B cell (primary cell): ENCODE measurements at regions not wholly inside any gene's neighbourhood (a gene's known extent, or its start where the extent isn't known, plus 50 kb on each side); places are given as distances from the start of the nearest gene placed in this dataset.

ENCODE experiments used
- ATAC-seq: fragments of 200-7000 bp; cut with Tn5 transposase; one replicate; pipeline ENCODE4 v1.10.0; 2021; ENCODE audit warnings: low read depth, mild to moderate bottlenecking, moderate number of reproducible peaks, moderate library complexity
- CTCF ChIA-PET: fragments of 350-600 bp; sonication (Branson Sonifier 250); formaldehyde crosslinking; loops from one replicate; lab custom pipeline; 2021; ENCODE audit warnings: antibody characterized with exemption, inconsistent platforms; lab: Charles Lee
- POLR2A ChIA-PET: fragments of 350-600 bp; sonication (Branson Sonifier 250); formaldehyde crosslinking; loops from one replicate; lab custom pipeline; 2021; ENCODE audit warnings: antibody characterized with exemption; lab: Charles Lee
- DNase-seq: peaks from one replicate; pipeline ENCODE4 v3.0.0; 2013
- H2AFZ ChIP-seq: 2 replicates; pipeline ENCODE4 v1.6.1; 2012; ENCODE audit warnings: mild to moderate bottlenecking, low read depth, low read length; ENCODE audit not compliant: insufficient read depth, poor library complexity, severe bottlenecking
- H3K27ac ChIP-seq, 2 donors: 1 replicate in 1 of 2; 2 replicates in 1 of 2; pipeline ENCODE4 v1.5.1; 2012 to 2013; ENCODE audit warnings: low read length in 2 of 2, mild to moderate bottlenecking in 2 of 2, moderate library complexity in 1 of 2
- H3K27me3 ChIP-seq, 4 experiments: fragments of 200-600 bp in 1 of 4; sonication (generic) in 1 of 4; replicated peaks in 1 of 4; 1 replicate in 2 of 4; 2 replicates in 2 of 4; pipeline versions ENCODE4 v1.6.1 to v1.7.0; 2013 to 2016; ENCODE audit warnings: low read length in 3 of 4, mild to moderate bottlenecking in 2 of 4, mixed read lengths in 1 of 4, moderate library complexity in 1 of 4; ENCODE audit not compliant: insufficient read depth in 4 of 4, control insufficient read depth in 3 of 4; ENCODE audit errors: control extremely low read depth in 1 of 4
- H3K36me3 ChIP-seq, 2 experiments: replicated peaks in 1 of 2; 1 replicate in 1 of 2; 2 replicates in 1 of 2; pipeline versions ENCODE4 v1.6.1 to v1.7.1; 2013; ENCODE audit warnings: low read length in 1 of 2; ENCODE audit not compliant: insufficient read depth in 2 of 2, control insufficient read depth in 1 of 2; ENCODE audit errors: control extremely low read depth in 1 of 2, extremely low read depth in 1 of 2
- H3K4me1 ChIP-seq, 2 donors: fragments of 200-600 bp in 1 of 2; sonication (generic) in 1 of 2; 1 replicate in 1 of 2; 2 replicates in 1 of 2; pipeline versions ENCODE4 v1.5.1 to v1.6.1; 2013 to 2017; ENCODE audit warnings: low read length in 2 of 2; ENCODE audit not compliant: control insufficient read depth in 2 of 2, insufficient read depth in 2 of 2
- H3K4me2 ChIP-seq: replicated peaks from 2 replicates; pipeline ENCODE3; 2012; ENCODE audit warnings: mild to moderate bottlenecking, low read depth, low read length; ENCODE audit not compliant: poor library complexity, severe bottlenecking
- H3K4me3 ChIP-seq, 5 experiments: fragments of 200-600 bp in 1 of 5; sonication (generic) in 1 of 5; 1 replicate in 3 of 5; 2 replicates in 2 of 5; pipeline versions ENCODE4 v1.5.1 to v1.7.0; 2011 to 2016; ENCODE audit warnings: low read length in 4 of 5, mild to moderate bottlenecking in 4 of 5, low read depth in 2 of 5, control low read depth in 1 of 5, moderate library complexity in 1 of 5; ENCODE audit not compliant: insufficient read depth in 1 of 5; ENCODE audit errors: control extremely low read depth in 1 of 5, extremely low read depth in 1 of 5
- H3K79me2 ChIP-seq: fragments of 200-600 bp; sonication (generic); one replicate; pipeline ENCODE4 v1.6.0; 2016; ENCODE audit warnings: low read length; ENCODE audit not compliant: control insufficient read depth, insufficient read depth
- H3K9ac ChIP-seq: fragments of 200-600 bp; sonication (generic); 2 replicates; pipeline ENCODE4 v1.6.1; 2017; ENCODE audit warnings: mild to moderate bottlenecking, low read length, moderate library complexity
- H3K9me3 ChIP-seq, 3 donors: one replicate each; pipeline versions ENCODE4 v1.6.1 to v1.7.1; 2013; ENCODE audit warnings: low read length in 2 of 3; ENCODE audit not compliant: control insufficient read depth in 2 of 3, insufficient read depth in 1 of 3; ENCODE audit errors: control extremely low read depth in 1 of 3
- H4K20me1 ChIP-seq: 2 replicates; pipeline ENCODE4 v1.6.0; 2012; ENCODE audit warnings: mild to moderate bottlenecking, low read length; ENCODE audit not compliant: insufficient read depth, control insufficient read depth, poor library complexity, severe bottlenecking
- H3K27ac Mint-ChIP-seq: one replicate; pipeline ENCODE4 v1.8.0; 2021; ENCODE audit warnings: mixed read lengths
- H3K27me3 Mint-ChIP-seq: one replicate; pipeline ENCODE4 v1.8.0; 2021; ENCODE audit warnings: mixed read lengths
- H3K4me1 Mint-ChIP-seq: one replicate; pipeline ENCODE4 v1.8.0; 2021; ENCODE audit warnings: mixed read lengths
- H3K4me3 Mint-ChIP-seq: one replicate; pipeline ENCODE4 v1.8.0; 2021; ENCODE audit warnings: mixed read lengths
- H3K9me3 Mint-ChIP-seq: one replicate; pipeline ENCODE4 v1.8.0; 2022; ENCODE audit warnings: mixed read lengths; ENCODE audit not compliant: insufficient read depth
- EZH2 ChIP-seq: IDR thresholded peaks from 2 replicates; pipeline ENCODE4 v1.6.1; 2012; ENCODE audit warnings: borderline replicate concordance, low read depth, mild to moderate bottlenecking, moderate library complexity, low read length; ENCODE audit not compliant: insufficient read depth, poor library complexity, severe bottlenecking
- WGBS: methylation state at CpG from one replicate; pipeline ENCODE4 v1.1.5; 2013; ENCODE audit warnings: missing lambda C conversion rate; ENCODE audit not compliant: insufficient coverage; 5-methylcytosine and 5-hydroxymethylcytosine counted together
- intact Hi-C: fragments of 100-400 bp; cut with micrococcal nuclease; formaldehyde crosslinking; loops from one replicate; pipeline ENCODE4 v1.10.0; 2022
- TF ChIP-seq, protein P1 (sequence below): fragments of 200-600 bp; IDR thresholded peaks from one replicate; pipeline ENCODE4 v1.8.0; 2022; ENCODE audit warnings: antibody characterized with exemption, mild to moderate bottlenecking

DNA sequence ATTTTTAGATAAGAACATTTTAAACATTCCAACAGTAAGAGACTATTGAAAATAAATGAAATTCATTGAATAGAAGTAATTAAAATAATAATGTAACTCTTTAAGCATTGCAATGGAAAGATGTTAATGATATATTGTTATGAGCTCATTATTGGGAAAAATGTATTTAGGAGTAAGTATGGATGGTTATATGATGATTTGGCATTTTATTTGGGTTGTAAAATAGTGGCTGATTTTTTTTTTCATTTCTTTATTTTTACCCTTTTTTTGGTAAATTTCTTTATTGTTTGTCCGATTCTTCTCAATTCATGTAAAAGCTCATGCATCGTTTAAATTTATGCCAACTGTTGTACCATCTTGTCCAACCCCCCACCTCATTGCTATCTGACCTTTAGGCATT, 539.9 kb downstream of the HS3ST4 start:
- no peak for ATAC-seq
- no peak overlapping the region for H3K27ac Mint-ChIP-seq
- TF ChIP-seq EZH2 = no peak
- TF ChIP-seq, protein P1, sequence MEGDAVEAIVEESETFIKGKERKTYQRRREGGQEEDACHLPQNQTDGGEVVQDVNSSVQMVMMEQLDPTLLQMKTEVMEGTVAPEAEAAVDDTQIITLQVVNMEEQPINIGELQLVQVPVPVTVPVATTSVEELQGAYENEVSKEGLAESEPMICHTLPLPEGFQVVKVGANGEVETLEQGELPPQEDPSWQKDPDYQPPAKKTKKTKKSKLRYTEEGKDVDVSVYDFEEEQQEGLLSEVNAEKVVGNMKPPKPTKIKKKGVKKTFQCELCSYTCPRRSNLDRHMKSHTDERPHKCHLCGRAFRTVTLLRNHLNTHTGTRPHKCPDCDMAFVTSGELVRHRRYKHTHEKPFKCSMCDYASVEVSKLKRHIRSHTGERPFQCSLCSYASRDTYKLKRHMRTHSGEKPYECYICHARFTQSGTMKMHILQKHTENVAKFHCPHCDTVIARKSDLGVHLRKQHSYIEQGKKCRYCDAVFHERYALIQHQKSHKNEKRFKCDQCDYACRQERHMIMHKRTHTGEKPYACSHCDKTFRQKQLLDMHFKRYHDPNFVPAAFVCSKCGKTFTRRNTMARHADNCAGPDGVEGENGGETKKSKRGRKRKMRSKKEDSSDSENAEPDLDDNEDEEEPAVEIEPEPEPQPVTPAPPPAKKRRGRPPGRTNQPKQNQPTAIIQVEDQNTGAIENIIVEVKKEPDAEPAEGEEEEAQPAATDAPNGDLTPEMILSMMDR = no peak
- intact Hi-C loops = no loop called here
- no peak overlapping the region for H3K4me3 Mint-ChIP-seq
- POLR2A ChIA-PET = no interaction called here
- no peak overlapping the region for H3K27ac ChIP-seq
- H4K20me1 ChIP-seq = no peaks in the 10 kb centered on the region
- H3K4me1 Mint-ChIP-seq = no peaks in the 10 kb centered on the region
- no peaks in the 10 kb centered on the region for H3K36me3 ChIP-seq
- H3K4me1 ChIP-seq = no peaks in the 10 kb centered on the region
- no peaks in the 10 kb centered on the region for H3K9me3 ChIP-seq
- no peaks in the 10 kb centered on the region for H3K79me2 ChIP-seq
- H2AFZ ChIP-seq = no peak overlapping the region
- H3K27me3 ChIP-seq = no peaks in the 10 kb centered on the region
- H3K9me3 Mint-ChIP-seq = no peaks in the 10 kb centered on the region
- DNase-seq = no peak
- H3K4me3 ChIP-seq = no peak overlapping the region
- CTCF ChIA-PET = no interaction called here
- no peaks in the 10 kb centered on the region for H3K27me3 Mint-ChIP-seq
- no peak overlapping the region for H3K9ac ChIP-seq
- 100% methylated on average over 2 of the region's 2 CpGs for WGBS
- no peak overlapping the region for H3K4me2 ChIP-seq

DNA sequence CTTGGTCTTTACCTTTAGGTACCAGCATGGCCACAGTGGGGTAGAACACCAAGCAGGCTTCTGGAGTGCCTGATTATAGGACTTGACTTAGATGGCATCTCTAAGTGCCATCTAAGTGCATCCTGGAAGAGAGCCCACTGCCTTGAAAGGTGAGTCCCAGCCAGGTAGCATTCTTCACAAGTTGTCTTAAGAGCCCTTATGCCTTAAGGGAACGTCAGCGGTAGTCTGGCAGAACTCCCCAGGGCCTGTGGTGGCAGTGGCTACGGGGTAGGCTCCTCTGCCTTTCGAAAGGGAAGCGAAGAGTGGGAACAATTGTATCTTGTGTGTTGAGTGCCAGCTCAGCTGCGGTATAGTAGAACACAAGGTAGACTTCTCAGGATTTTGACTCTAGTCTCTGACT, 549.0 kb downstream of the HS3ST4 start:
- H3K36me3 ChIP-seq = no peaks in the 10 kb centered on the region
- Mint-ChIP-seq H3K27me3 (no peaks in the 10 kb centered on the region), H3K9me3 (peaks cover 13% of the 10 kb centered on the region), H3K27ac (no peak overlapping the region), H3K4me3 (no peak overlapping the region), H3K4me1 (no peaks in the 10 kb centered on the region)
- WGBS = 86% methylated on average over 6 of the region's 6 CpGs
- H3K4me2 ChIP-seq = no peak overlapping the region
- no peak overlapping the region for H3K27ac ChIP-seq
- H2AFZ ChIP-seq = no peak overlapping the region
- DNase-seq (no peak), ATAC-seq (no peak)
- intact Hi-C loops = no loop called here
- no peaks in the 10 kb centered on the region for H3K27me3 ChIP-seq
- POLR2A ChIA-PET = no interaction called here
- H3K79me2 ChIP-seq = no peaks in the 10 kb centered on the region
- no peaks in the 10 kb centered on the region for H3K4me1 ChIP-seq
- H3K4me3 ChIP-seq = no peak overlapping the region
- TF ChIP-seq EZH2 = no peak
- TF ChIP-seq, protein P1 = no peak
- CTCF ChIA-PET = no interaction called here
- H3K9me3 ChIP-seq = peaks cover 0 to 4% (median 3%) of the 10 kb centered on the region in 3 donors
- H4K20me1 ChIP-seq = no peaks in the 10 kb centered on the region
- no peak overlapping the region for H3K9ac ChIP-seq
